Gastrocnemius medialis (tissue), 4 donors: ENCODE measurements at regions not wholly inside any gene's neighbourhood (a gene's known extent, or its start where the extent isn't known, plus 50 kb on each side); places are given as distances from the start of the nearest gene placed in this dataset.

Source experiments
- ATAC-seq, 2 donors: fragments of 150-250 bp; one replicate each; pipeline ENCODE4 v1.9.1; 2016
- DNase-seq, 2 donors: peaks; one replicate each; pipeline ENCODE4 v3.0.0-alpha.2; 2019
- H3K27ac ChIP-seq, 4 donors: fragments of 200-600 bp; sonication (generic); 1 replicate in 1 of 4; 2 replicates in 3 of 4; pipeline ENCODE4 v1.5.1; 2016 to 2018; ENCODE audit warnings: mild to moderate bottlenecking in 2 of 4, moderate library complexity in 1 of 4
- H3K27me3 ChIP-seq, 3 donors: fragments of 200-600 bp; sonication (generic) in 2 of 3; 1 replicate in 1 of 3; 2 replicates in 2 of 3; pipeline versions ENCODE4 v1.5.1 to v1.6.0; 2016 to 2019; ENCODE audit warnings: mild to moderate bottlenecking in 1 of 3, moderate library complexity in 1 of 3
- H3K36me3 ChIP-seq, 2 donors: fragments of 200-600 bp; sonication (generic) in 1 of 2; one replicate each; pipeline ENCODE4 v1.5.1; 2017 to 2018
- H3K4me1 ChIP-seq, 2 donors: fragments of 200-600 bp; sonication (generic) in 1 of 2; one replicate each; pipeline ENCODE4 v1.5.1; 2016 to 2017; ENCODE audit warnings: mild to moderate bottlenecking in 2 of 2
- H3K4me3 ChIP-seq, 4 donors: fragments of 200-600 bp; sonication (generic) in 3 of 4; 1 replicate in 1 of 4; 2 replicates in 3 of 4; pipeline ENCODE4 v1.5.1; 2016 to 2019; ENCODE audit warnings: mild to moderate bottlenecking in 2 of 4
- H3K9me3 ChIP-seq, 3 donors: fragments of 200-600 bp; sonication (generic) in 2 of 3; 1 replicate in 1 of 3; 2 replicates in 2 of 3; pipeline ENCODE4 v1.5.1; 2016 to 2019
- CTCF ChIP-seq, 5 experiments: fragments of 450-650 bp in 3 of 5; fragments of 200-600 bp in 2 of 5; sonication (generic) in 2 of 5; IDR thresholded peaks in 4 of 5; conservative IDR thresholded peaks in 1 of 5; 1 replicate in 4 of 5; 2 replicates in 1 of 5; pipeline ENCODE4 v1.5.1; 2016 to 2019; ENCODE audit warnings: antibody characterized with exemption in 5 of 5, mild to moderate bottlenecking in 3 of 5, moderate library complexity in 3 of 5
- POLR2A ChIP-seq, 2 donors: fragments of 450-650 bp; IDR thresholded peaks; one replicate each; pipeline ENCODE4 v1.6.1; 2017; ENCODE audit warnings: antibody characterized with exemption in 2 of 2, mild to moderate bottlenecking in 2 of 2, moderate library complexity in 2 of 2
- in situ Hi-C, 4 donors: fragments of 200-750 bp; cut with MboI; loops; one replicate each; pipeline versions ENCODE4 v1.15.0 to v1.8.0; 2017; ENCODE audit warnings: low sequenced_read_pairs in 4 of 4
- intact Hi-C: fragments of 100-400 bp; cut with DNase I; formaldehyde crosslinking; loops from one replicate; pipeline ENCODE4 v1.15.1; 2023; ENCODE audit warnings: low total_unique reads

- in situ Hi-C loops, result no loop called here
- no peak overlapping the region for H3K4me3 ChIP-seq
- H3K9me3 ChIP-seq, result no peaks in the 10 kb centered on the region
- TF ChIP-seq POLR2A (IDR thresholded peaks at IDR 0.05), result no peak
- TF ChIP-seq CTCF (IDR thresholded peaks at IDR 0.05 in 4 of 5, conservative IDR thresholded peaks at IDR 0.05 in 1 of 5), result no peak
- intact Hi-C loops, result no loop called here
- H3K27me3 ChIP-seq, result no peaks in the 10 kb centered on the region
- no peak for DNase-seq
- no peak overlapping the region for H3K27ac ChIP-seq
- no peak for ATAC-seq
- no peaks in the 10 kb centered on the region for H3K4me1 ChIP-seq
- no peaks in the 10 kb centered on the region for H3K36me3 ChIP-seq
These were observed 1547.1 kb upstream of the PIK3C3 start for GRCh38 chr18:40407909-40408308.

GRCh38 chr18:40404284-40404683 is 1550.8 kb upstream of the PIK3C3 start:
- no peaks in the 10 kb centered on the region for H3K27me3 ChIP-seq
- no peaks in the 10 kb centered on the region for H3K4me1 ChIP-seq
- DNase-seq (no peak), ATAC-seq (no peak)
- in situ Hi-C loops, result no loop called here
- H3K9me3 ChIP-seq, result no peaks in the 10 kb centered on the region
- TF ChIP-seq CTCF (IDR thresholded peaks at IDR 0.05 in 4 of 5, conservative IDR thresholded peaks at IDR 0.05 in 1 of 5) (no peak), POLR2A (IDR thresholded peaks at IDR 0.05) (no peak)
- H3K36me3 ChIP-seq, result no peaks in the 10 kb centered on the region
- H3K27ac ChIP-seq, result no peak overlapping the region
- intact Hi-C loops, result no loop called here
- H3K4me3 ChIP-seq, result no peak overlapping the region

- intact Hi-C loops, result no loop called here
These were observed 1553.0 kb upstream of the PIK3C3 start for GRCh38 chr18:40402052-40402451.

GRCh38 chr18:40388121-40388520 is 1566.9 kb upstream of the PIK3C3 start:
- intact Hi-C loops, result no loop called here

More at GRCh38 chr18:40402052-40402451, 1553.0 kb upstream of the PIK3C3 start:
- Histone ChIP-seq H3K27me3 (no peaks in the 10 kb centered on the region), H3K4me1 (no peaks in the 10 kb centered on the region), H3K4me3 (no peak overlapping the region), H3K36me3 (no peaks in the 10 kb centered on the region), H3K27ac (no peak overlapping the region), H3K9me3 (no peaks in the 10 kb centered on the region)
- in situ Hi-C loops, result no loop called here
- no peak for TF ChIP-seq POLR2A (IDR thresholded peaks at IDR 0.05)
- TF ChIP-seq CTCF (IDR thresholded peaks at IDR 0.05 in 4 of 5, conservative IDR thresholded peaks at IDR 0.05 in 1 of 5), result no peak
- DNase-seq, result no peak
- ATAC-seq, result no peak

More at GRCh38 chr18:40388121-40388520, 1566.9 kb upstream of the PIK3C3 start:
- Histone ChIP-seq H3K4me1 (no peaks in the 10 kb centered on the region), H3K9me3 (no peaks in the 10 kb centered on the region), H3K27ac (no peak overlapping the region), H3K36me3 (no peaks in the 10 kb centered on the region), H3K4me3 (no peak overlapping the region), H3K27me3 (no peaks in the 10 kb centered on the region)
- ATAC-seq (no peak), DNase-seq (no peak)
- TF ChIP-seq POLR2A (IDR thresholded peaks at IDR 0.05) (no peak), CTCF (IDR thresholded peaks at IDR 0.05 in 4 of 5, conservative IDR thresholded peaks at IDR 0.05 in 1 of 5) (no peak)
- in situ Hi-C loops, result no loop called here
